Lung (tissue), 11 donors: ENCODE measurements at regions not wholly inside any gene's neighbourhood (a gene's known extent, or its start where the extent isn't known, plus 50 kb on each side); places are given as distances from the start of the nearest gene placed in this dataset.

Experiments used
- ATAC-seq: fragments of 200-7000 bp; cut with Tn5 transposase; one replicate; pipeline ENCODE4 v1.9.1; 2020; ENCODE audit warnings: moderate number of reproducible peaks; ENCODE audit not compliant: insufficient read depth, low FRiP score
- DNase-seq, 3 donors: peaks; one replicate each; pipeline ENCODE4 v3.0.0-alpha.2; 2013 to 2017
- H3K27ac ChIP-seq, 2 donors: one replicate each; pipeline ENCODE4 v1.5.1; 2013; ENCODE audit warnings: mild to moderate bottlenecking in 2 of 2, moderate library complexity in 2 of 2, control low read depth in 1 of 2, inconsistent platforms in 1 of 2, low read depth in 1 of 2, low read length in 1 of 2
- H3K27me3 ChIP-seq, 3 donors: one replicate each; pipeline ENCODE4 v1.5.1; 2013; ENCODE audit warnings: low read length in 2 of 3; ENCODE audit not compliant: control insufficient read depth in 3 of 3, insufficient read depth in 3 of 3
- H3K36me3 ChIP-seq, 4 donors: one replicate each; pipeline ENCODE4 v1.5.1; 2013; ENCODE audit warnings: low read length in 4 of 4, mild to moderate bottlenecking in 1 of 4, moderate library complexity in 1 of 4; ENCODE audit not compliant: control insufficient read depth in 4 of 4, insufficient read depth in 4 of 4
- H3K4me1 ChIP-seq, 5 donors: one replicate each; pipeline ENCODE4 v1.5.1; 2013; ENCODE audit warnings: low read length in 5 of 5, mild to moderate bottlenecking in 2 of 5, moderate library complexity in 1 of 5; ENCODE audit not compliant: control insufficient read depth in 5 of 5, insufficient read depth in 5 of 5
- H3K4me3 ChIP-seq: one replicate; pipeline ENCODE4 v1.5.1; 2013; ENCODE audit warnings: mild to moderate bottlenecking, control low read depth, moderate library complexity
- H3K9ac ChIP-seq, 2 donors: one replicate each; pipeline ENCODE4 v1.5.1; 2013; ENCODE audit warnings: low read length in 2 of 2, control low read depth in 1 of 2; ENCODE audit not compliant: insufficient read depth in 1 of 2
- H3K9me3 ChIP-seq, 4 donors: one replicate each; pipeline ENCODE4 v1.5.1; 2013; ENCODE audit warnings: low read length in 3 of 4, mild to moderate bottlenecking in 1 of 4, moderate library complexity in 1 of 4; ENCODE audit not compliant: control insufficient read depth in 4 of 4, insufficient read depth in 3 of 4
- CTCF ChIP-seq: IDR thresholded peaks from 2 replicates; pipeline ENCODE4 v1.5.1; 2012; ENCODE audit warnings: mild to moderate bottlenecking; ENCODE audit errors: control extremely low read depth, extremely low read depth
- WGBS, 2 donors: extraction: QIAGEN DNeasy Blood & Tissue Kit; methylation state at CpG; one replicate each; pipeline ENCODE4 v1.1.7; 2013; 5-methylcytosine and 5-hydroxymethylcytosine counted together
- donor health status: control.
- donor health status: control.
- donor health status: Bipolar disorder and iron deficiency.
- donor health status: healthy.
- donor health status: DM: yes; HTN: yes; CAD: no.

- no peak overlapping the region for H3K4me3 ChIP-seq
- no peak overlapping the region for H3K9ac ChIP-seq
- no peak for ATAC-seq
- DNase-seq: peak in 2 of 3 donors; percentile 17
- peaks cover 0 to 2% (median 0%) of the 10 kb centered on the region in 3 donors for H3K27me3 ChIP-seq
- 57 to 58% methylated on average over 4 of the region's 4 CpGs for WGBS, 2 donors
- H3K36me3 ChIP-seq: no peaks in the 10 kb centered on the region
- H3K4me1 ChIP-seq: peaks cover 0 to 5% (median 0%) of the 10 kb centered on the region in 5 donors
- no peak for TF ChIP-seq CTCF
- no peak overlapping the region for H3K27ac ChIP-seq
- H3K9me3 ChIP-seq: no peaks in the 10 kb centered on the region
These were observed 115.5 kb upstream of the CREB5 start for GRCh38 chr7:28296571-28297483.

- ATAC-seq (no peak), DNase-seq (no peak)
- H3K9me3 ChIP-seq: no peaks in the 10 kb centered on the region
- 72 to 75% methylated on average over 4 of the region's 4 CpGs for WGBS, 2 donors
- H3K4me1 ChIP-seq: peaks cover 0 to 5% (median 0%) of the 10 kb centered on the region in 5 donors
- H3K36me3 ChIP-seq: no peaks in the 10 kb centered on the region
- H3K9ac ChIP-seq: no peak overlapping the region
- TF ChIP-seq CTCF: no peak
- no peak overlapping the region for H3K4me3 ChIP-seq
- no peak overlapping the region for H3K27ac ChIP-seq
- no peaks in the 10 kb centered on the region for H3K27me3 ChIP-seq
These were observed 114.4 kb upstream of the CREB5 start for GRCh38 chr7:28297801-28298459.

GRCh38 chr7:28298870-28299518, 113.3 kb upstream of the CREB5 start:
- Histone ChIP-seq H3K9ac (no peak overlapping the region), H3K36me3 (no peaks in the 10 kb centered on the region), H3K9me3 (no peaks in the 10 kb centered on the region), H3K4me3 (no peak overlapping the region), H3K4me1 (peaks cover 0 to 5% (median 0%) of the 10 kb centered on the region in 5 donors), H3K27me3 (no peaks in the 10 kb centered on the region), H3K27ac (no peak overlapping the region)
- WGBS, 2 donors: 45 to 56% methylated on average over 7 of the region's 7 CpGs
- TF ChIP-seq CTCF: no peak
- ATAC-seq (no peak), DNase-seq (peak; percentile 43 to 78 (median 75))
